Endothelial cell of umbilical vein (primary cell): ENCODE measurements at regions not wholly inside any gene's neighbourhood (a gene's known extent, or its start where the extent isn't known, plus 50 kb on each side); places are given as distances from the start of the nearest gene placed in this dataset.
A peak's percentile ranks its signal among the peaks of the same experiment; 100 is the strongest.

Experiments used
- BruUV-seq: library from RNA; stranded (reverse); fragments of 400-500 nt; replicated peaks from 2 replicates; lab custom pipeline; 2021; lab: Mats Ljungman, UMichigan
- CTCF ChIA-PET: fragments of 300-600, 350-600 bp; sonication (Branson Sonifier 250); formaldehyde crosslinking; loops from one replicate; lab custom pipeline; 2021; ENCODE audit warnings: antibody characterized with exemption, inconsistent platforms; lab: Charles Lee
- POLR2A ChIA-PET: fragments of 300-600, 350-600 bp; sonication (Branson Sonifier 250); formaldehyde crosslinking; loops from one replicate; lab custom pipeline; 2021; ENCODE audit warnings: antibody characterized with exemption, inconsistent platforms; lab: Charles Lee
- DNase-seq: peaks from one replicate; pipeline ENCODE4 v3.0.0-alpha.2; 2011; ENCODE audit warnings: low read depth, low spot score
- FAIRE-seq: peaks from 2 replicates; lab custom pipeline; 2011; peaks lifted over from hg19 to GRCh38; lab: Jason Lieb, UNC
- H2AFZ ChIP-seq: 2 replicates; pipeline ENCODE4 v1.6.0; 2012; ENCODE audit warnings: low read depth, low read length, control low read depth, inconsistent platforms
- H3K27ac ChIP-seq: 2 replicates; pipeline ENCODE4 v1.5.1; 2011; ENCODE audit warnings: low read depth, mild to moderate bottlenecking, control low read depth, low read length, moderate library complexity; ENCODE audit not compliant: insufficient read depth
- H3K27me3 ChIP-seq, 2 experiments: 2 replicates each; pipeline versions ENCODE4 v1.6.0 to v1.6.1; 2011; ENCODE audit warnings: low read length in 2 of 2, mixed read lengths in 1 of 2; ENCODE audit not compliant: control insufficient read depth in 2 of 2, insufficient read depth in 2 of 2
- H3K36me3 ChIP-seq, 2 experiments: 2 replicates in 1 of 2; 3 replicates in 1 of 2; pipeline ENCODE4 v1.5.1; 2011; ENCODE audit warnings: low read length in 2 of 2, mild to moderate bottlenecking in 1 of 2, moderate library complexity in 1 of 2; ENCODE audit not compliant: control insufficient read depth in 2 of 2, insufficient read depth in 2 of 2; ENCODE audit errors: extremely low read depth in 1 of 2
- H3K4me1 ChIP-seq: 3 replicates; pipeline ENCODE4 v1.5.1; 2011; ENCODE audit warnings: mild to moderate bottlenecking, low read length; ENCODE audit not compliant: control insufficient read depth, insufficient read depth; ENCODE audit errors: extremely low read depth
- H3K4me2 ChIP-seq: 2 replicates; pipeline ENCODE4 v1.6.1; 2011; ENCODE audit warnings: low read length, control low read depth, mixed read lengths; ENCODE audit not compliant: insufficient read depth
- H3K4me3 ChIP-seq, 3 experiments: fragments of 200-600 bp in 1 of 3; sonication (generic), shearing (Covaris generic) in 1 of 3; replicated peaks in 1 of 3; 2 replicates each; pipeline ENCODE4 v1.5.1; 2011 to 2016; ENCODE audit warnings: control low read depth in 3 of 3, low read length in 3 of 3, mild to moderate bottlenecking in 2 of 3, inconsistent platforms in 1 of 3, low read depth in 1 of 3, moderate library complexity in 1 of 3; ENCODE audit not compliant: insufficient read depth in 1 of 3
- H3K79me2 ChIP-seq: 2 replicates; pipeline ENCODE4 v1.6.0; 2012; ENCODE audit warnings: low read length, inconsistent platforms; ENCODE audit not compliant: control insufficient read depth, insufficient read depth
- H3K9ac ChIP-seq: replicated peaks from 2 replicates; pipeline ENCODE3; 2011; ENCODE audit warnings: low read length, control low read depth; ENCODE audit not compliant: insufficient read depth; ENCODE audit errors: extremely low read depth
- H3K9me1 ChIP-seq: replicated peaks from 3 replicates; pipeline ENCODE4 v1.6.0; 2011; ENCODE audit warnings: mild to moderate bottlenecking, low read length; ENCODE audit not compliant: control insufficient read depth, insufficient read depth; ENCODE audit errors: extremely low read depth
- H3K9me3 ChIP-seq: replicated peaks from 2 replicates; pipeline ENCODE4 v1.5.1; 2012; ENCODE audit warnings: low read length, inconsistent platforms; ENCODE audit not compliant: control insufficient read depth, insufficient read depth
- H4K20me1 ChIP-seq: replicated peaks from 2 replicates; pipeline ENCODE3; 2011; ENCODE audit warnings: mild to moderate bottlenecking, low read length; ENCODE audit not compliant: control insufficient read depth, insufficient read depth; ENCODE audit errors: extremely low read depth
- CTCF ChIP-seq, 2 donors: IDR thresholded peaks; 1 replicate in 1 of 2; 2 replicates in 1 of 2; pipeline ENCODE4 v1.5.1; 2011; ENCODE audit warnings: low read length in 2 of 2, mild to moderate bottlenecking in 2 of 2, moderate library complexity in 2 of 2, control low read depth in 1 of 2, inconsistent platforms in 1 of 2, low read depth in 1 of 2; ENCODE audit not compliant: insufficient read depth in 1 of 2; ENCODE audit errors: extremely low read depth in 1 of 2
- EZH2 ChIP-seq: IDR thresholded peaks from 2 replicates; pipeline ENCODE4 v1.6.1; 2012; ENCODE audit warnings: borderline replicate concordance, low read depth, mild to moderate bottlenecking, moderate library complexity, low read length, inconsistent platforms; ENCODE audit not compliant: severe bottlenecking
- FOS ChIP-seq: IDR thresholded peaks from 2 replicates; pipeline ENCODE4 v1.6.1; 2011; ENCODE audit warnings: mild to moderate bottlenecking, low read length, moderate library complexity, borderline replicate concordance; ENCODE audit not compliant: insufficient read depth
- GATA2 ChIP-seq: IDR thresholded peaks from 2 replicates; pipeline ENCODE4 v1.7.0; 2011; ENCODE audit warnings: low read depth, mild to moderate bottlenecking, moderate library complexity, mixed read lengths, low read length; ENCODE audit not compliant: insufficient read length, insufficient read depth
- JUN ChIP-seq: IDR thresholded peaks from 2 replicates; pipeline ENCODE4 v1.6.1; 2011; ENCODE audit warnings: borderline replicate concordance, low read depth; ENCODE audit not compliant: insufficient read length, insufficient read depth
- MAX ChIP-seq: IDR thresholded peaks from 2 replicates; pipeline ENCODE4 v1.6.1; 2011; ENCODE audit not compliant: insufficient read depth, insufficient read length
- MYC ChIP-seq: IDR thresholded peaks from one replicate; pipeline ENCODE4 v1.6.1; 2011; ENCODE audit warnings: mild to moderate bottlenecking, low read depth, low read length
- POLR2A ChIP-seq: IDR thresholded peaks from 2 replicates; pipeline ENCODE4 v1.6.1; 2012; ENCODE audit warnings: low read depth, mild to moderate bottlenecking, control low read depth, low read length
- POLR2AphosphoS5 ChIP-seq: IDR thresholded peaks from 2 replicates; pipeline ENCODE4 v1.6.1; 2012; ENCODE audit warnings: low read depth, mild to moderate bottlenecking, control low read depth, low read length, moderate library complexity; ENCODE audit not compliant: insufficient read depth
- dilution Hi-C: fragments of 300-500 bp; cut with MboI; formaldehyde crosslinking; loops from one replicate; pipeline ENCODE4 v1.15.0; 2019; ENCODE audit warnings: low sequenced_read_pairs; ENCODE audit not compliant: extremely low pct_ligation_motif_present
- intact Hi-C: fragments of 100-400 bp; cut with micrococcal nuclease; formaldehyde crosslinking; loops from one replicate; pipeline ENCODE4 v1.10.0; 2022

GRCh38 chrX:30971774-30972603 lies 82.9 kb upstream of the TAB3 start:
- peaks cover 0 to 1% of the 10 kb centered on the region in 2 experiments for H3K27me3 ChIP-seq
- no peaks in the 10 kb centered on the region for H3K9me1 ChIP-seq
- no peak overlapping the region for H3K9ac ChIP-seq
- no peak for TF ChIP-seq EZH2
- TF ChIP-seq CTCF (IDR thresholded peaks at IDR 0.05; ENCODE audit: extremely low read depth in 1 of 2, insufficient read depth in 1 of 2, low read depth in 1 of 2, low read length in 2 of 2): peak; percentile 54 to 67
- ChIA-PET CTCF (interaction anchor here (0.7 to 1.0 kb wide), 6 partner anchors 9 to 1275 kb away, joined by 3 to 7 read pairs (median 3); no protein-coding TSS in a partner anchor), POLR2A (no interaction called here)
- BruUV-seq: no TSS peak
- H3K36me3 ChIP-seq: no peaks in the 10 kb centered on the region
- H4K20me1 ChIP-seq: no peaks in the 10 kb centered on the region
- dilution Hi-C loops (no loop called here), intact Hi-C loops (loop anchor here (5.0 to 10.0 kb wide), 2 partner anchors 323 to 685 kb away; no protein-coding TSS in a partner anchor)
- DNase-seq: peak; percentile 23
- peak; percentile 96 for FAIRE-seq
- no peaks in the 10 kb centered on the region for H3K4me1 ChIP-seq
- peak overlapping the region in 1 of 3 experiments; percentile 8 for H3K4me3 ChIP-seq
- H3K27ac ChIP-seq: no peak overlapping the region
- H2AFZ ChIP-seq: peak overlapping the region; percentile 23
- H3K4me2 ChIP-seq: peak overlapping the region; percentile 59
- H3K9me3 ChIP-seq: no peaks in the 10 kb centered on the region
- no peaks in the 10 kb centered on the region for H3K79me2 ChIP-seq

- H3K4me3 ChIP-seq: no peak overlapping the region
- no peaks in the 10 kb centered on the region for H3K4me1 ChIP-seq
- no peaks in the 10 kb centered on the region for H3K36me3 ChIP-seq
- H3K27me3 ChIP-seq: peaks cover 0 to 1% of the 10 kb centered on the region in 2 experiments
- FAIRE-seq: no peak
- H3K4me2 ChIP-seq: no peak overlapping the region
- no peak overlapping the region for H3K27ac ChIP-seq
- ChIA-PET POLR2A (no interaction called here), CTCF (no interaction called here)
- H3K79me2 ChIP-seq: no peaks in the 10 kb centered on the region
- no peaks in the 10 kb centered on the region for H4K20me1 ChIP-seq
- H3K9ac ChIP-seq: no peak overlapping the region
- TF ChIP-seq FOS (no peak), EZH2 (no peak), MYC (no peak), MAX (no peak), POLR2A (no peak), GATA2 (no peak), JUN (no peak), POLR2AphosphoS5 (no peak), CTCF (IDR thresholded peaks at IDR 0.05; ENCODE audit: extremely low read depth in 1 of 2, insufficient read depth in 1 of 2, low read depth in 1 of 2, low read length in 2 of 2) (no peak)
- H3K9me3 ChIP-seq: no peaks in the 10 kb centered on the region
- no peak overlapping the region for H2AFZ ChIP-seq
- intact Hi-C loops (loop anchor here (5.0 kb wide), 1 partner anchor 1490 kb away; no protein-coding TSS in a partner anchor), dilution Hi-C loops (no loop called here)
- BruUV-seq: no TSS peak
- no peaks in the 10 kb centered on the region for H3K9me1 ChIP-seq
- no peak for DNase-seq
Observed at GRCh38 chrX:30967516-30967915, 78.5 kb upstream of the TAB3 start.
